ENCODE measurements at regions not wholly inside any gene's neighbourhood (a gene's known extent, or its start where the extent isn't known, plus 50 kb on each side); places are given as distances from the start of the nearest gene placed in this dataset.

- TF ChIP-seq EZH2 (IDR thresholded peaks at IDR 0.05; ENCODE audit: borderline replicate concordance, low read depth, low read length, severe bottlenecking) (no peak), POLR2AphosphoS5 (IDR thresholded peaks at IDR 0.05; ENCODE audit: insufficient read depth, low read depth, low read length) (no peak), CTCF (IDR thresholded peaks at IDR 0.05; ENCODE audit: extremely low read depth in 1 of 2, insufficient read depth in 1 of 2, low read depth in 1 of 2, low read length in 2 of 2) (no peak), POLR2A (IDR thresholded peaks at IDR 0.05; ENCODE audit: low read depth, low read length) (no peak)
These were observed 197.8 kb downstream of the TTC8 start for GRCh38 chr14:89022274-89022673.

Measured in endothelial cell of umbilical vein (primary cell).